Mammary epithelial cell (primary cell): ENCODE measurements at regions not wholly inside any gene's neighbourhood (a gene's known extent, or its start where the extent isn't known, plus 50 kb on each side); places are given as distances from the start of the nearest gene placed in this dataset.

Source experiments
- CTCF ChIP-seq, 2 donors: IDR thresholded peaks in 1 of 2; conservative IDR thresholded peaks in 1 of 2; 2 replicates each; pipeline ENCODE4 v1.5.1; 2011 to 2012; ENCODE audit warnings: inconsistent platforms in 2 of 2, low read length in 2 of 2, mild to moderate bottlenecking in 2 of 2, control low read depth in 1 of 2, low read depth in 1 of 2; ENCODE audit not compliant: insufficient read depth in 1 of 2; ENCODE audit errors: extremely low read depth in 1 of 2
- EZH2 ChIP-seq: IDR thresholded peaks from 2 replicates; pipeline ENCODE4 v1.6.1; 2012; ENCODE audit warnings: low read length, inconsistent platforms, borderline replicate concordance

GRCh38 chr10:90494183-90494582 is 363.7 kb downstream of the HTR7 start:
- TF ChIP-seq CTCF (conservative IDR thresholded peaks at IDR 0.05 in 1 of 2, IDR thresholded peaks at IDR 0.05 in 1 of 2; ENCODE audit: extremely low read depth in 1 of 2, insufficient read depth in 1 of 2, low read depth in 1 of 2, low read length in 2 of 2) (no peak), EZH2 (no peak)
